ENCODE measurements at regions not wholly inside any gene's neighbourhood (a gene's known extent, or its start where the extent isn't known, plus 50 kb on each side); places are given as distances from the start of the nearest gene placed in this dataset.
A peak's percentile ranks its signal among the peaks of the same experiment; 100 is the strongest.
"Not testable (repeated sequence)": the region's sequence is repeated elsewhere in the genome, so short reads cannot be mapped to it uniquely, and the experiment has no call there.

DNA sequence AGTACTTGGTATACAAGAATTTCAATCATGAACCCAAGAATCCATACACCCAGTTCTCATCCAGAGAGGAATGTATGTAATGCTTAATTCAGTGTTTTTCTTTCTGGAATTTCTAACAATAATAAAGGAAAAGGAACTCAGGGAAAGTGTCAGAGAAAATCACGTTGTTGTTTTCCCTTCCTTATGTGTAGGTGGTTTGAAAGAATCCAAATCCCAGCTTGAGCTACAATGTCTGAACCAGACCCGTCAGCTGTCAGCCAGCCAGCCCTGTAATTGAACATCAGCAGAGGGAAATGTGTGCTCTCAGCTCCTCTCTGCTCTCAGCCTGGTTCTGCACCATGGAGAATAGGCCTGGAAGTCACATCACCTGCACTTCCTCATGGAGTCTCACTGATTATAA lies 126.5 kb downstream of the TMEM30B start:
- DNase-seq = peak; percentile 50

DNA sequence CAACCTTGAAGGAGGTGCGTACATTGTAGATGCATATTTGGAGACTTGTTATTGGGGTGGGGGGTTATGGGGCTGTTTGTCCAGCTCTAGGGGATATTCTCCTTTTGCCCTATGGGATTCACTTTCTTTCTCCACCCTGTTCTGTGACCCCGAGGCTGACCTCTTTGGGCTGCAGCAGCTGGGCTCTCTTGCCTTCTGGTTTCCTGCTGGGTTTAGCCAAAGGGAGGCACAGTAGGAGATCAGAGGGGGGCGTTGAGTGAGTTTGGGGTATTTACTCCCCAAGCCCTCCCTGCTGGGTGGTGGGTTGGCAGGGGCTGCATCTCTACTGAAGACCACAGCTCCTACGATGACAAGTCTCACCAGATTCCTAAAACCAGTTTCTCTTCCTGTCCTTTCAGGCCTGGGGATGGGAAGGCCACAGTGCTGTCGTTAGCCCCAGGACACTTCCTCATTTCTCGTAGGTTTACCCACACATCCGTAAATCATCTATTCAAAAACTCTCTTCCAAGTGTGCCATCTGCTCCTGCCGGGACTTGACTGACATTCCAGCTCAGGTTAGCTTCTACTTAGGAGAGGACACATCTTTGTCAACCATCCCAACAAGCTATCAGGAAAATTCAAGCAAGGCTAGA lies 127.1 kb downstream of the TMEM30B start:
- DNase-seq = peak; percentile 48

DNA sequence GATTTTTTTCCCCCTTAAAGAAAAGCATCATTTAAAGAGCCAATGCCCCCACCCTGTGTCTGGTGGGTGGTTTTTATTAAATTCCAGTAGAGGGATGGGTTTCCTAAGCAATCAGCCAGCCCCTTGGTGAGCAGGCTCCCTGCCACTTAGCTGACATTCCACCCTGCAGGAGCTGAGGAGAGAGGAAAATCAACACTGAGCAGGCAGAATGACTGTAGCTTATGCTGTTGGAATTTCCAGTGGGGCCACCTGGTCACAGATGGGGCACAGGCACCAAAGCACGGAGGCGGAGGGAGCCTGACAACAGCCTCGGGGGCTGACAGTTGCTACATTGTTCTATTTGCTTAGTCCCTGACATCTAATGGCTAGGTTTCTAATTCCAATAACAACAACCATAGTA lies 127.7 kb downstream of the TMEM30B start:
- DNase-seq = peak; percentile 82

DNA sequence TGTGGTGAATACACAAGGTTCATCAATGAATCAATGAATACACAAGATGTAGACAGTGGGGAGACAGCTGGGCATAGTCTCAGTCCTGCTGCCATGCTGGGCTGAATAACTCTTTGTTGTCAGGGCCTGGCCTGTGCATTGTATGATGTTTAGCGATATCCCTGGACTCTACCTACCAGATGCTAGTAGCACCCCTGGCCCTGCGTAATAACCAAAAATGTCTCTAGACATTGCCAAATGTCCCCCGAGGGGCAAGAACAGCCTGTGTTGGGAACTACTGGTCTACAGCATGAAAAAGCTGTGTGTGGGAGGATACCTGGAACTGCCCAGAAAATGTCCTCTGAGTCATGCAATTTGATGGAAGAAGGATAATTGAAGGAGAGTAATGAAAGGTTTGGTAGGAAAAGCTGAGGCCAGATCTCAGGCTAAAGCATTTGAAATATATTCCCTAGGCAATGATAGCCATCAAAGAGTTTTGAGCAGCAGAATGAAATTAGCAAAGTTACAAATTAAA lies 128.2 kb downstream of the TMEM30B start:
- DNase-seq = no peak

DNA sequence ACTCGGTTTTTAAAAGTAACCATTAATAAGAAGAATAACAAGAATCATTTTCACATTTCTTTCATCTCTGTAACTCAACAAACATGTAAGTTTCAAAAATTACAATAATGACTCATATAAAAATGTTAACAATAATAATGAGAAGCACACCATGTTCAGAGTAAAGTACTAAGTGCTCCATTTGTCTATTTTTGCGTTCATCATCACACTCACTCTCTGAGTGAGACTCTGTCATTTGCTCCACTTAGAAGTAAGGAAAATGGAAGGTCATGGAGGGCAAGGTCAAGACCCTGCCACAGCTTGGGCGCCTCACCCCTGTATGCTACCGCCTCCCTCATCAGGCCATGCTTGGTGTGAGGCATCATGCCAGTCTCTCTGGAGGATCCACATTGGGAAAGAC lies 129.9 kb downstream of the TMEM30B start:
- DNase-seq = no peak

DNA sequence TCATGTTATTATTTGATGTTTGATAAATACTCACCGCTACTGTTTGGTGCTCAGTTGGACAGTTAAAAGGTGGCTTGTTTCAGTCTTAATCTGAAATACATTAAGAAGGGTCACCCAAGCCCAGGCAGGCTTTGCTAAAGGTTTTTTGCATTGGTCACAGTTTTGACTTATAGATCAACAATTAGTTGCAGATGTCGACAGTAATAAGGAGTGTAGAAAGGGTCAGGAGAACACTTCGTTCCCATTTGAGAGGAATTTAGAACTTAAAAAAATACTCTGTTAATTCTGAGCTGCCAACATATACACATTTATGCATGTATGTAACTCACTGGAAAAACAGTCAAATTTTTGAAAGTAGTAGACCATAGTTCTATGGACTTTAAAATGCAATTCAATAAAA lies 130.3 kb downstream of the TMEM30B start:
- peak; percentile 28 for DNase-seq

DNA sequence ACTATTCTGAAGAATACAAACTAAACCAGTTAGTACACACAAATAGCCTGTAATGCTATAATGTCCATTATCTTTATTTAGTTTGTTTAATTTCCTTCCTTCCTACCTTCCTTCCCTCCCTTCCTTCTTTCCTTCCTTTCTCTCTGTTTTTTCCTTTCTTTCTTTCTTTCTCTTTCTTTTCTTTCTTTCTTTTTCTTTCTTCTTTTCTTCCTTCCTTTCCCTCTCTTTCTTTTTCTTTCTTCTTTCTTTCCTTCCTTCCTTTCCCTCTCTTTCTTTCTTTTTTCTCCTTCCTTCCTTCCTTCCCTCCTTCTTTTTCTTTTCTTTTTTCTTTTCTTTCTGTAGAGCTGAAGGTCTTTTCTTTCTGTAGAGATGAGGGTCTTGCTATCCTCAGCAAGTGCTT lies 131.2 kb downstream of the TMEM30B start:
- no peak for DNase-seq

DNA sequence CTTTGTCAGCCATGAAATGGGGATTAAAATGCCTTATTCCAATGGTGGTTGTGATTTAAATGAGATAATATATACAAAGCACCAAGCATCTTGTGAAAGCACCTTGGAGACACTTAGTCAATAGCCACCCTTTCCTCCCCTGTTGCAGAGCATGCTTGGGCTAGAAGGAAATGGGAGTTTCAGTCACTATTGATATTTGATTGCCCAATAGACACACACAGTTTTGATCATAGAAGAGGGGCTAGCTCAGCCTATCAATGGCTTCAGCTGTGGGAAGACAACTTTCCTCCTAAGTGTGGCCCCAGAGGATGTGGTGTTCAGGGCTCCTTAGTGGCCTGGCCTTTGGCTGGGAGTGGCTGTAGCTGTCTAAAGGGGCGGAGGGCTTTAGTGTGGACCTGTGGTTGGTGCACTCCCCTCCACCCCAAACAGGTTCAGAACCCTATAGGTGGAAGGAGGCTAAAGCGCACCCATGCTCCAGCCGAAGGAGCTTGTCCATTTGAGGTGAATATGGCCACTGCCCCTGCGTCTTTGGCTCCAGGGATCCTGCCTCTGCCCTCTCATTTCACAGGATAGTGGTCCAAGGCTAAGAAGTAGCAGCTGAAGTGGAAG lies 132.3 kb downstream of the TMEM30B start:
- no peak for DNase-seq

DNA sequence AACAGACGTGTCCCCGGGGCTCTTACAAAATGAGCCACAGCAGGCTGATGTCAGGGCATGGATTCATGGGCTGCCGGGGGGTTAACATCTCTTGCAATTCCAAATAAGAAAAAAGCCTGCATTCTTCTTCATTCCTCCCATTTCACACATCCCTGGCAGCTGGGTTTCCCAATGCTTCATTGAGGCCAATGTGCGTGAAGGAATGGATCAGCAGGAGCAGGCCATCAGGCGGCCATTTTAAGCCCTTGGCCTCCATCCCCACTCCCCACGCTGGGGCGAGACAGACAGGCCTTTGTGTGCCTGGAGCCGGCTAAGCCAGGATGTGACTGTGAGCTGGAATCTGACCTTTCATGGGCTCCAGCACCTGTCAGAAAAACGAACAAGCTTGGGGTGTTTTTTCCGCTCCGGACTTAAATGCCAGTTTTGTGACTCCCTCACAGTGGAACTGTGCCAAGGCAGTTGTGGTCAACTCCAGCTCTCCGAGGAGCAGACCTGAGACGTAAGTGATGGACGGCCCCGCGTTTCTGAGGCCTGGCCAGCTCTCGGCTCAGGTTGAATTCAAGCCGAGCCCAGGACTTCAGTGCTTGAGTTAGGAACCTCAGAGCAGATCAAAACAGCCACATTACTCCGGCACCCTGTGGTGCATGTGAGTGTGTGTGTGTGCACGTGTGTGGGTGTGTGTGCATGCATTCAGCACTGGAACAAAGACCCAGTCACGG lies 133.1 kb downstream of the TMEM30B start:
- DNase-seq = peak; percentile 75

DNA sequence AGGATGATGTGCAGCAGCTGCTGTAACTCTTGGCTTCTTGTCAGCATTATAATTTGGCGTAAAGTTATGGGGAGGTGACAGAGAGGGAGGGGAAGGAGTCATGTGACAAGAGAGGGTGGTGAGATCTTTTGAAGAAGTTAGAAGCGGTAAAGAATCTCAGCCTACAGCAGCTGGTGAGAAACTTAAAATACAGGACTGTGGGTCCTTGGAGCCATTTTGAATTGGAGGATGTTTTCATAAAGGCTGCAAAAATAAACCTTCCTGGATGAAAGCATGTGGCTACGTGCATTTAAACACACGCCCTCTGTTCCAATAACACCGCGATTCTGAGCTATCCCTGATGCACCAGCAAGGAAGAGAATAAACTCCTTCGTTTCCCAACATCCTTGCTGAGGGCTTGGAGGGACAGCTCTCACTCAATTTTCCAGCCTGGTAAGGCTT lies 133.7 kb downstream of the TMEM30B start:
- no peak for DNase-seq

DNA sequence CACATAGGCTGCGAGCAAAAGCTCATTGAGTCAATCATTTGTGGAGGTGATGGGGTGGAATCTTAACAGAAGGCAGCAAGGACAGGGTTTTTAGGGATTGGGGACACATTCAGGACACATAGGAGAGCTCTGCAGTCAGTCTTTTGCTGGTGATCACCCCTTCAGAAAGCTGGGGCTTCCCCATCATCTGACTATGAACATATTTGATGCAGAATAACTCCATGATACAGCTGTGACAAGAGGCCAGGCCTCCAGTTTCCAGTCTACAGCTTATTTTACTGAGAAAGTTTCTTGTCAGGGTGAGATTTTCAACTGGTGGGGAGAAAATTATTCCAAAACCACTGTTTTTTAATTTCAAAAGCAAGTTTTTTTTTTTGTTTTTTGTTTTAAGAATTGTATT lies 134.2 kb downstream of the TMEM30B start:
- DNase-seq = no peak

DNA sequence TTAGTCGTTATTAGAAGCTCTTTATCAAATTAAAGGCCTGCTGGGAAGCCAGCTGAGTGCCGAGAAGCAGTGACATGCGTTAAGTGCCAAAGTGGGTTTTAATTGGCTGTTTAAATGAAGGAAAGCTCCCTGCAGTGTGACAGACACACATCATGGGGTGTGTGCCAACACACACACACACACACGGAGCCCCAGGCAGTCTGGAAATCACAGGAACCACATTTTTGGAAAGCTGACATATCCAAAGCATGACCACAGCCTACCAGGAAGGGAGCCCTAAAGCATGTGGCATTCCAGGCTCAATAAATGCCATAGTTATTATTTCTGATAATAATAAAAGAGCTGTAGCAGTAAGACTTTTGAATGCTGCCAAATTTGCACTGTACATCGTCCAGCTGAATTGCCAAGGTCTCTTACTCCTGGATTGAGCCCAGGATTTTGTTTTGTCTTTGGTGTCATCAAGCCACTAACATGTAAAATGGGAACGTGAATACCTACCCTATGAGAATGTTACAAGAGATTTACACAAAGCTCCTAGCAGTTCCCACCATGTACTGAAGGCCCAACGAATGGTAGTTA lies 135.1 kb downstream of the TMEM30B start:
- DNase-seq = peak; percentile 79

DNA sequence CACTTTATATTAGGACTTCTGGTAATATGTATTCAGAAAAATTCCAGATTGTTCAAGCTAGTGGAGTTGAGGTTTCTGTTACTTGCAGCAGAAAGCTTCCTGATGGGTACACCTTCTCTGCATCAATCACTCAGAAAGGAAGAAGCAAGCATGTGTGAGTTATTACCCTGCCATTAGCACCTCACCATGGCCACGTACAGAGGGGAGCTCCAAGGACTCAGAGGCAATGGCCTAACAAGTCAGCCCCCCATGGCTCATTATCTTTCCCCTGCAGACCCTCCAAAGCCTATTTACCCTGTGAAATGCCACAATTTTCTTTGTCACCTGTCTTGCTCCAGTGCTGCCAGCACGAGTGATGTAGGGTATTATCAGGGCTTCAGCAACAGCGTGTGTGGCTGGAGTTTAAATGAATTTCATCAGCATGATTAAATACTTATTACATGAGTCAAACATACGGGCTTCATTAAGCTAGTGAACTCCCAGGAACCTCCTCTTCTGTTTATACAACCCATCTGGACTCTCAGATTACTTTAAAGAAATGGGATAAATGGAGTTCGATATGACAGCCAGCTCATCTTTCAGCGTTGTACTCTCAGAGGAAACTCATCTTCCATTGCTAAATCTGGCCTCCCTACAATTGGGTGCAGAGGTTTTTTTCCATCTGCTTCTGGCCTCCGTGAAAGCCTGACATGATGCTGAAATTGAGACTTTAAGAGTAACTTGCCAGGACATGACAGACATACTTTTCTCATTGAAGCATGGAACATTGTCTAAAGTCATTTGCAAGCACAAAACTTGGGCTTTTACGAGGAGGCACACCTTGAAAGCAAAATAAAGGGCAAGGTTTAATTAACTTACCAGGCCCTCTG lies 135.9 kb downstream of the TMEM30B start:
- DNase-seq = peak; percentile 83

DNA sequence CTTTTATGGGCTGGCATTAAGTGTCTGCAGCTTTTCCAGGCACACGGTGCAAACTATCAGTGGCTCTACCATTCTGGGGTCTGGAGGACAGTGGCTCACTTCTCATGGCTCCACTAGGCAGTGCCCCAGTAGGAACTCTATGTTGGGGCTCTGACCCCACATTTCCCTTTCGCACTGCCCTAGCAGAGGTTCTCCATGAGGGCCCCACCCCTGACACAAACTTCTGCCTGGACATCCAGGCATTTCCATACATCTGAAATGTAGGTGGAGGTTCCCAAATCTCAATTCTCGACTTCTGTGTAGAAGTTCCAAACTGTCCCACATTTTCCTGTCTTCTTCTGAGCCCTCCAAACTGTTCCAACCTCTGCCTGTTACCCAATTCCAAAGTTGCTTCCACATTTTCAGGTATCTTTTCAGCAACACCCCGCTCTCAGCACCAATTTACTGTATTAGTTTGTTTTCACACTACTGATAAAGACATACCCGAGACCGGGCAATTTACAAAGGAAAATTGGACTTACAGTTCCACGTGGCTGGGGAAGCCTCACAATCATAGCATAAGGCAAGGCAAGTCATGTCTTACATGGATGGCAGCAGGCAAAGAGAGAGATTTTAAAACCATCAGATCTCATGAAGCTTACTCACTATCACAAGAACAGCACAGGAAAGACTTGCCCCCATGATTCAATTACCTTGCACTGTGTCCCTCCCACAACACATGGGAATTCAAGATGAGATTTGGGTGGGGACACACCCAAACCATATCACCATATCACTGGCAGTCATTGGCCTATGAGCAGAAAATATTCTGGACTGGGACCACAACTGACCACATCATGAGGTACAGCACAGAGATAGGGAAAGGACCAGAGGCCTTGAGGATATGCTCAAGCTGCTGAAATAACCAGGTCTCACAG lies 136.8 kb downstream of the TMEM30B start:
- not testable (repeated sequence) for DNase-seq

DNA sequence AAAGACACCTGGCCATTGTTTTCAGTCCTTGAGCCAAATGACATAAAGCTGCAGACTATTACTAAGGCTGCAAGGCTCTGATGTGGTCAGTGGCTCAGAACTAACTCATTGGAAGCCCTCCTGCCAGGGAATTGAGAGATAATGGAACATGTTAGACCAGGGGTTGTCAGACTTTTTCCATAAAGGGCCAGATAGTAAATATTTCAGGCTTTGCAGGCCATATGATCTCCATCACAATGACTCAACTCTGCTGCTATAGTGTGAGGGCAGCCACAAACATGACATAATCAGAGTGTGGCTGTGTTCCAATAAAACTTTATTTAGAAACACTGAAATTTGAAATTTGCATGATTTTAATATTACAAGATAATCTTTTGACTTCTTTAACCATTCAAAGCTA lies 140.3 kb downstream of the TMEM30B start:
- DNase-seq = no peak

DNA sequence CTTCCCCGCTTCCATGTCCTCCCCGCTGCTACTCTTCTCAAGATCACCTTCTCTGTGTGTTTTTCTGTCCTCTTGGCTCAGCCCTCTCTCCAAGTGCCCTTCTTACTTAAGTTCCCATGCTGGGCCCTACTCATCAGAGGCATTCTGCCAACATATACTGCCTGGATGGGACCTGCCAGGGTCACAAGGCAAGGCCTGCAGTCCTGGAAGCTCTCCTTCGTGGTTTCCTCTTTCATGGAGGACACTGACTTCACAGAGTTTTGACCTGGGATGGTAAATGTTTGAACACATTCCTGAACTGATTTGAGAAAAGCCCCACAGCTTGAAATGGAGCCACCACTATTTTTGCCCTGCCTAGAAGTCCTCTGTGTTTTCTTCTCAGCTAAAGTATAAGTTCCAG lies 140.9 kb downstream of the TMEM30B start:
- DNase-seq = no peak

DNA sequence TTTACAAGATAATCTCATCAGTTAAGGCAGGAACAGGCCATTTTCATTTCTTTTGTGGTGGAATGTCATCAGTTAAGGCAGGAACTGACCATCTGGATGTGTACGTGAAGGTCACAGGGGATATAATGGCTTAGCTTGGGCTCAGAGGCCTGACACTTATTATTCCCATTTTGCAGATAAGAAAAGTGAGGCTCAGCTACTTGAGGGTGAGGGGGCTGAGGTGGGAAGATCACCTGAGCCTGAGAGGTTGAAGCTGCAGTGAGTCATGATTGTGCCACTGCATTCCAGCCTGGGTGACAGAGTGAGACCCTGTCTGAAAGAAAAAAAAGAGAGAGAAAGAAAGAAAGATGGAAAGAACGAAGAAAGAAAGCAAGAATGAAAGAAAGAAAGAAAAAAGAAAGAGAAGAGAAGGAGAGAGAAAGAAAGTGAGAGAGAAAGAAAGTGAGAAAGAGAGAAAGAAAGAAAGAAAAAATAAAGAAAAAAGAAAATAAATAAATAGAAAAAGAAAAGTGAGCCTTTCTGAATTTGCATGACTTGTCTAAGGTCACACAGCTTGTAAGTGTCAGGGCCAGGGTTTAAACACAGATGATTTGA lies 142.0 kb downstream of the TMEM30B start:
- no peak for DNase-seq

DNA sequence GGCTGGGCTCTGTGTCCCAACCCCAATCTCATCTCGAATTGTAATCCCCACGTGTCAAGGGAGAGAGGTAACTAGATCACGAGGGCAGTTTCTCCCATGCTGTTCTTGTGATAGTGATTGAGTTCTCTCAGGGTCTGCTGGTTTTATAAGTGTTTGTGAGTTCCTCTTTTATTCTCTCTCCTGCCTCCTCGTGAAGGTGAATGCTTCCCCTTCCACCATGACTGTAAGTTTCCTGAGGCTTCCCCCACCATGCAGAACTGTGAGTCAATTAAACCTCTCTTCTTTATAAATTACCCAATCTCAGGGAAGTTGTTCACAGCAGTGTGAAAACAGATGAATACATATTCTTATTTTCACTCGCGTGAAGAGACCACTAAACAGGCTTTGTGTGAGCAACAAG lies 148.2 kb downstream of the TMEM30B start:
- no peak for DNase-seq

DNA sequence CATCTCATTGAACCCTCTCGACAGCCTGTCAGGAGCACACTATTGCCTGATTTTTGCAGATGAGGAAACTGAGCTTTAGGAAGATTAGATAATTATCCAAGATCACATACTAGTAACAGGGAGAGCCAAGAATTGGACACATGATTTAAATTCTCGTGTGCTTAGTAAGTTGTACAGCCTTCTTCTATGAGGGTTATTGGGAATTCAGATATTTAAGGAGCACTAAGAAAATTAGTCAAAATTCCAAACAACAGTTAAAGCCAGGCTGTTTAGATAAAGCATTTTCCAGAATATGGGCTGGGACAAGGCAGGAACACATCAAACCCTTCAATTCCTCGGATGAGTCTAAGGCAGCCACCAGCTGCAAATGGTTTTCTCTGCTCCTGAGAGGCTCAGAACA lies 148.8 kb downstream of the TMEM30B start:
- no peak for DNase-seq

DNA sequence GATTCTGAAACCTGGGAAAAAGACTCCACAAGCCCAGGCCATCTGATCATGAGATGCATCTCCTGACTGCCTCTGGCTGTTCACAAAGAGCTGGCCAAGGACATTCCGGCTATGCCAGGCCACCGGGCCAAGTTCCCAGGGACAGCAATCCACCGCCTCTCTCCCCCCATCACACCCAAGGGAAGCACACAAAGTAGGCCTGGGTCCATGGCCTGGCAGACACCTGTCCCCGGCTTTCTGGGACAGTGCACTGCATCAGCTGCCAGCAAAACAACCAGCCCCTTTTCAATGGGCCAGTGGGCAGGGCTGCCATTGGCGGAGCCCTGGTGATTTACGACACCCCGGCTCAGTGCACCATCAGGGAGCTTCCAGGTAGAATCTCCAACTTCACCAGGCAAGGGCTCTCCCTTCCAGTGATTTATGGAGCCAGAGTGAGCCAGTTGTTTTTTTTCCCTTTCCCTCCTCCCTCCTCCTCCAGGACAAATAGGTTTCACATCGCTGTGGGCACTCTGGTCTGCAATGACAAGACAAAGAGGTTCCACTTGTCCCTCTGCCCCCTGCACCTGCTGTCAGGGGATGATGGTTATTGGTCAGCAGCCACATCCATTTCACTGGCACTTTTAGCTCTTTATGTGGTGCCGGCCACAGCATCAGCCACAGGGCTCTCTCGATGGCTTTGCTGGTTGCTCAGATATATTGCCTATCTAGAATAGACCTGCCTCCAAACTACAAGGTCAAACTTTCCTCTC lies 149.6 kb downstream of the SLC38A6 start:
- DNase-seq = no peak

Measured in eye (tissue), 1 donor.